ENCODE measurements at regions not wholly inside any gene's neighbourhood (a gene's known extent, or its start where the extent isn't known, plus 50 kb on each side); places are given as distances from the start of the nearest gene placed in this dataset.

GRCh38 chr18:77481541-77481940, 231.9 kb downstream of the GALR1 start:
- Histone ChIP-seq H3K36me3 (ENCODE audit: control insufficient read depth, low read length) (no peaks in the 10 kb centered on the region), H3F3A (ENCODE audit: control insufficient read depth, insufficient read depth) (no peaks in the 10 kb centered on the region), H3K4me1 (ENCODE audit: control insufficient read depth, low read length) (no peaks in the 10 kb centered on the region), H3K4me2 (ENCODE audit: low read length) (no peak overlapping the region), H4K20me1 (ENCODE audit: control insufficient read depth, insufficient read depth, low read depth, low read length) (no peaks in the 10 kb centered on the region), H3K27ac (ENCODE audit: low read depth, low read length) (no peak overlapping the region), H3K4me3 (ENCODE audit: low read length) (no peak overlapping the region), H3K79me2 (ENCODE audit: control insufficient read depth, low read length) (no peaks in the 10 kb centered on the region), H3K27me3 (ENCODE audit: control insufficient read depth, low read length) (no peaks in the 10 kb centered on the region), H3K9me3 (ENCODE audit: control insufficient read depth, insufficient read depth, low read length) (no peaks in the 10 kb centered on the region), H3K9me2 (replicated peaks; ENCODE audit: control insufficient read depth, low read length) (no peaks in the 10 kb centered on the region)
- TF ChIP-seq EZH2phosphoT487 (IDR thresholded peaks at IDR 0.05; ENCODE audit: borderline replicate concordance, low read length) (no peak), CTCF (IDR thresholded peaks at IDR 0.05; ENCODE audit: low read depth, low read length, poor library complexity, severe bottlenecking) (no peak)

GRCh38 chr18:77482190-77483085, 232.8 kb downstream of the GALR1 start:
- H3K36me3 ChIP-seq (ENCODE audit: control insufficient read depth, low read length), result no peaks in the 10 kb centered on the region
- H3F3A ChIP-seq (ENCODE audit: control insufficient read depth, insufficient read depth), result no peaks in the 10 kb centered on the region
- no peaks in the 10 kb centered on the region for H3K4me1 ChIP-seq (ENCODE audit: control insufficient read depth, low read length)
- H3K9me2 ChIP-seq (replicated peaks; ENCODE audit: control insufficient read depth, low read length), result no peaks in the 10 kb centered on the region
- H3K27ac ChIP-seq (ENCODE audit: low read depth, low read length), result no peak overlapping the region
- no peaks in the 10 kb centered on the region for H3K9me3 ChIP-seq (ENCODE audit: control insufficient read depth, insufficient read depth, low read length)
- no peaks in the 10 kb centered on the region for H4K20me1 ChIP-seq (ENCODE audit: control insufficient read depth, insufficient read depth, low read depth, low read length)
- no peaks in the 10 kb centered on the region for H3K79me2 ChIP-seq (ENCODE audit: control insufficient read depth, low read length)
- no peak for TF ChIP-seq EZH2phosphoT487 (IDR thresholded peaks at IDR 0.05; ENCODE audit: borderline replicate concordance, low read length)
- no peak for TF ChIP-seq CTCF (IDR thresholded peaks at IDR 0.05; ENCODE audit: low read depth, low read length, poor library complexity, severe bottlenecking)
- no peaks in the 10 kb centered on the region for H3K27me3 ChIP-seq (ENCODE audit: control insufficient read depth, low read length)
- no peak overlapping the region for H3K4me2 ChIP-seq (ENCODE audit: low read length)
- H3K4me3 ChIP-seq (ENCODE audit: low read length), result no peak overlapping the region

- H3K79me2 ChIP-seq (ENCODE audit: control insufficient read depth, low read length), result no peaks in the 10 kb centered on the region
- TF ChIP-seq EZH2phosphoT487 (IDR thresholded peaks at IDR 0.05; ENCODE audit: borderline replicate concordance, low read length) (no peak), CTCF (IDR thresholded peaks at IDR 0.05; ENCODE audit: low read depth, low read length, poor library complexity, severe bottlenecking) (no peak)
- no peaks in the 10 kb centered on the region for H3K36me3 ChIP-seq (ENCODE audit: control insufficient read depth, low read length)
- H3K9me3 ChIP-seq (ENCODE audit: control insufficient read depth, insufficient read depth, low read length), result no peaks in the 10 kb centered on the region
- H3K27ac ChIP-seq (ENCODE audit: low read depth, low read length), result no peak overlapping the region
- H3K4me3 ChIP-seq (ENCODE audit: low read length), result no peak overlapping the region
- no peaks in the 10 kb centered on the region for H3K27me3 ChIP-seq (ENCODE audit: control insufficient read depth, low read length)
- no peaks in the 10 kb centered on the region for H3F3A ChIP-seq (ENCODE audit: control insufficient read depth, insufficient read depth)
- H3K4me1 ChIP-seq (ENCODE audit: control insufficient read depth, low read length), result no peaks in the 10 kb centered on the region
- H4K20me1 ChIP-seq (ENCODE audit: control insufficient read depth, insufficient read depth, low read depth, low read length), result no peaks in the 10 kb centered on the region
- H3K9me2 ChIP-seq (replicated peaks; ENCODE audit: control insufficient read depth, low read length), result no peaks in the 10 kb centered on the region
- H3K4me2 ChIP-seq (ENCODE audit: low read length), result no peak overlapping the region
These were observed 237.3 kb downstream of the GALR1 start for GRCh38 chr18:77486985-77487384.
